ENCODE measurements at regions not wholly inside any gene's neighbourhood (a gene's known extent, or its start where the extent isn't known, plus 50 kb on each side); places are given as distances from the start of the nearest gene placed in this dataset.

- H3K4me3 Mint-ChIP-seq (ENCODE audit: unreplicated experiment), result no peak overlapping the region
- no TSS peak for BruUV-seq (replicated peaks)
- intact Hi-C loops (cut with micrococcal nuclease), result loop anchor here (10.0 kb wide), 1 partner anchor 1278 kb away; no protein-coding TSS in a partner anchor
- CTCF ChIA-PET, result interaction anchor here (0.6 to 0.9 kb wide), 3 partner anchors 9 to 261 kb away, joined by 3 to 4 read pairs (median 3); no protein-coding TSS in a partner anchor
- H3K9me3 Mint-ChIP-seq (ENCODE audit: unreplicated experiment), result peaks cover 6% of the 10 kb centered on the region
- POLR2A ChIA-PET, result no interaction called here
- peaks cover 5% of the 10 kb centered on the region for H3K4me1 Mint-ChIP-seq (ENCODE audit: insufficient read depth, unreplicated experiment)
- H3K36me3 Mint-ChIP-seq (ENCODE audit: insufficient read depth, unreplicated experiment), result no peaks in the 10 kb centered on the region
- no peak for DNase-seq (ENCODE audit: unreplicated experiment)
- H3K27ac Mint-ChIP-seq (ENCODE audit: low read depth, unreplicated experiment), result no peak overlapping the region
- TF ChIP-seq, protein P1, sequence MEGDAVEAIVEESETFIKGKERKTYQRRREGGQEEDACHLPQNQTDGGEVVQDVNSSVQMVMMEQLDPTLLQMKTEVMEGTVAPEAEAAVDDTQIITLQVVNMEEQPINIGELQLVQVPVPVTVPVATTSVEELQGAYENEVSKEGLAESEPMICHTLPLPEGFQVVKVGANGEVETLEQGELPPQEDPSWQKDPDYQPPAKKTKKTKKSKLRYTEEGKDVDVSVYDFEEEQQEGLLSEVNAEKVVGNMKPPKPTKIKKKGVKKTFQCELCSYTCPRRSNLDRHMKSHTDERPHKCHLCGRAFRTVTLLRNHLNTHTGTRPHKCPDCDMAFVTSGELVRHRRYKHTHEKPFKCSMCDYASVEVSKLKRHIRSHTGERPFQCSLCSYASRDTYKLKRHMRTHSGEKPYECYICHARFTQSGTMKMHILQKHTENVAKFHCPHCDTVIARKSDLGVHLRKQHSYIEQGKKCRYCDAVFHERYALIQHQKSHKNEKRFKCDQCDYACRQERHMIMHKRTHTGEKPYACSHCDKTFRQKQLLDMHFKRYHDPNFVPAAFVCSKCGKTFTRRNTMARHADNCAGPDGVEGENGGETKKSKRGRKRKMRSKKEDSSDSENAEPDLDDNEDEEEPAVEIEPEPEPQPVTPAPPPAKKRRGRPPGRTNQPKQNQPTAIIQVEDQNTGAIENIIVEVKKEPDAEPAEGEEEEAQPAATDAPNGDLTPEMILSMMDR (IDR thresholded peaks at IDR 0.05; ENCODE audit: unreplicated experiment), result no peak
- peaks cover 29% of the 10 kb centered on the region for H3K27me3 Mint-ChIP-seq (ENCODE audit: insufficient read depth, unreplicated experiment)
Observed at GRCh38 chr18:5606951-5607350, 63.2 kb upstream of the EPB41L3 start.

GRCh38 chr18:5604778-5605177, 61.0 kb upstream of the EPB41L3 start:
- ChIA-PET POLR2A (no interaction called here), CTCF (interaction anchor here (0.6 to 1.8 kb wide), 9 partner anchors 10 to 1618 kb away, joined by 3 to 6 read pairs (median 3); no protein-coding TSS in a partner anchor)
- BruUV-seq (replicated peaks), result no TSS peak
- Mint-ChIP-seq H3K36me3 (ENCODE audit: insufficient read depth, unreplicated experiment) (no peaks in the 10 kb centered on the region), H3K4me3 (ENCODE audit: unreplicated experiment) (no peak overlapping the region), H3K27me3 (ENCODE audit: insufficient read depth, unreplicated experiment) (peaks cover 51% of the 10 kb centered on the region), H3K9me3 (ENCODE audit: unreplicated experiment) (peaks cover 6% of the 10 kb centered on the region), H3K27ac (ENCODE audit: low read depth, unreplicated experiment) (no peak overlapping the region), H3K4me1 (ENCODE audit: insufficient read depth, unreplicated experiment) (peaks cover 5% of the 10 kb centered on the region)
- DNase-seq (ENCODE audit: unreplicated experiment), result no peak
- intact Hi-C loops (cut with micrococcal nuclease), result loop anchor here (5.0 to 10.0 kb wide), 3 partner anchors 532 to 1280 kb away; no protein-coding TSS in a partner anchor
- TF ChIP-seq, protein P1 (IDR thresholded peaks at IDR 0.05; ENCODE audit: unreplicated experiment), result no peak

DNA sequence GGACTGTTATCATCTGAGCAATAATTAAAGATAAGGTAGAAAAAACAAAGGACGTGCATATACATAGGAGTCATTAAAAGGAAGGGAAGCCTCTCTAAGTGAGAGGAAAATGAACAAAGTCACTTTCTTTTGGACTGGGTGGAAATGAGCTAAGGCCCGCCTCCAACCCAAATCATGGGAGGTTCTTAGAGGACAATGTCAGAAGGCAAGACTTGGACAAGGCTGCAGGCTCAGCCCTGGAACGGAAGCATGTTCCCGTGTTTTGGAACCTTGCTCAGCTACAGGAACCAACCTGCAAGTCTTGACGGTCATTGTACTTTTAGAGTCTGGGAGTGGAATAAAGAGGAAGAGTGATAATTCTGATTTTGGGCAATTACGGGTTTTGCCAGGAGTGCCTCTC, 59.4 kb upstream of the EPB41L3 start:
- TF ChIP-seq, protein P1 (IDR thresholded peaks at IDR 0.05; ENCODE audit: unreplicated experiment), result no peak
- Mint-ChIP-seq H3K9me3 (ENCODE audit: unreplicated experiment) (peaks cover 6% of the 10 kb centered on the region), H3K36me3 (ENCODE audit: insufficient read depth, unreplicated experiment) (no peaks in the 10 kb centered on the region), H3K4me1 (ENCODE audit: insufficient read depth, unreplicated experiment) (peaks cover 5% of the 10 kb centered on the region), H3K27me3 (ENCODE audit: insufficient read depth, unreplicated experiment) (peaks cover 53% of the 10 kb centered on the region), H3K27ac (ENCODE audit: low read depth, unreplicated experiment) (no peak overlapping the region), H3K4me3 (ENCODE audit: unreplicated experiment) (no peak overlapping the region)
- no TSS peak for BruUV-seq (replicated peaks)
- CTCF ChIA-PET, result interaction anchor here (0.6 to 2.5 kb wide), 5 partner anchors 8 to 956 kb away, joined by 3 to 8 read pairs (median 5); no protein-coding TSS in a partner anchor
- intact Hi-C loops (cut with micrococcal nuclease), result loop anchor here (5.0 to 10.0 kb wide), 3 partner anchors 531 to 1282 kb away; no protein-coding TSS in a partner anchor
- POLR2A ChIA-PET, result interaction anchor here (0.6 kb wide), 2 partner anchors 1149 to 1436 kb away, joined by 4 read pairs; no protein-coding TSS in a partner anchor
- no peak for DNase-seq (ENCODE audit: unreplicated experiment)

DNA sequence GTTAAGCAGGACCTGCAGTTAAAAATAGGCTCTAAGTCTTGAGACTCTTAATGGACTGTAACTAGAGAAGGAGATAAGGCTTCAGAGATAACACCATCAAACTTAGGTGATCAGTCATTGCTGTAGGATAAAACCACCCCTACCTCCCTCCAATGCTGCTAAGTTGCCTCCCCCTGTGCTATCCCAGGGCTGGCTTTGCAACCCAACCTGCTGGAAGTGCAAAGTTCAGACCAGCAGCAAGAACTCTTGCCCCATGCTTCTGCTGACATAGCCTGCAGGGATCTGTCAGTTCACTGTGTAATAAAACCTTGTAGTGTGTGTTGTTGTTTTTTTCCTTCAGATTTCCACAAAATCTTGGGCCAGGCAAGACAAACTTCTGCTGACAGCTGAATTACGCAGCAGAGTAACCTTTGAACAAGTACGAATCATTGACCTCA, 57.4 kb upstream of the EPB41L3 start:
- Mint-ChIP-seq H3K27me3 (ENCODE audit: insufficient read depth, unreplicated experiment) (peaks cover 36% of the 10 kb centered on the region), H3K9me3 (ENCODE audit: unreplicated experiment) (peaks cover 6% of the 10 kb centered on the region), H3K4me3 (ENCODE audit: unreplicated experiment) (no peak overlapping the region), H3K27ac (ENCODE audit: low read depth, unreplicated experiment) (no peak overlapping the region), H3K36me3 (ENCODE audit: insufficient read depth, unreplicated experiment) (no peaks in the 10 kb centered on the region), H3K4me1 (ENCODE audit: insufficient read depth, unreplicated experiment) (peaks cover 5% of the 10 kb centered on the region)
- intact Hi-C loops (cut with micrococcal nuclease), result loop anchor here (5.0 to 10.0 kb wide), 3 partner anchors 529 to 1284 kb away; no protein-coding TSS in a partner anchor
- POLR2A ChIA-PET, result no interaction called here
- CTCF ChIA-PET, result interaction anchor here (0.5 to 2.5 kb wide), 15 partner anchors 15 to 1541 kb away, joined by 3 to 8 read pairs (median 4); no protein-coding TSS in a partner anchor
- BruUV-seq (replicated peaks), result no TSS peak
- TF ChIP-seq, protein P1 (IDR thresholded peaks at IDR 0.05; ENCODE audit: unreplicated experiment), result no peak
- DNase-seq (ENCODE audit: unreplicated experiment), result no peak
